GM12892 (cell line): ENCODE measurements at regions not wholly inside any gene's neighbourhood (a gene's known extent, or its start where the extent isn't known, plus 50 kb on each side); places are given as distances from the start of the nearest gene placed in this dataset.

Experiments used
- POLR2A ChIP-seq: IDR thresholded peaks from 2 replicates; pipeline ENCODE4 v1.6.1; 2011; ENCODE audit warnings: low read depth, low read length, control low read depth
- POLR2AphosphoS5 ChIP-seq: IDR thresholded peaks from 2 replicates; pipeline ENCODE4 v1.6.1; 2011; ENCODE audit warnings: low read depth, low read length, control low read depth
- TAF1 ChIP-seq: IDR thresholded peaks from 2 replicates; pipeline ENCODE4 v1.6.1; 2011; ENCODE audit warnings: low read depth, mild to moderate bottlenecking, control low read depth, low read length, borderline replicate concordance

DNA sequence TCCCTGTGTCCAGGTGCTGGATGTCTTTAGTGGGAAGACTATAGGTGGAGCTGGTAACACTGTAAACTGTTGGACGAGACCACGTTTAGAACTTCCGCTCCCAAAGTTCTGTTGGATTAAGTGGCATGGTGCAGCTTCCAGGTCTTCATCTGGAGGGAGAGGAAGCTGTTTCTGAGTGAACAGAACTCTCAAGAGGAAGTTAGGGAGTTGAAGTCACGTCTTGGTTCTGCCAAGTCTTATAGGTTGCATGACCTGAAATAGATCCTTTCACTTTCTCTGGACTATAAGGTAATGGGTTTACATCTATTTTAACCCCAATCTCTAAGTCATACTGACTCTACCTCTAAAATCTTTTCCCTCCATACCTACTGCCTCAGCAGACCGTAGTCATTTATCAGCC lies 97.4 kb upstream of the TNR start:
- TF ChIP-seq POLR2A: no peak
- no peak for TF ChIP-seq POLR2AphosphoS5
- no peak for TF ChIP-seq TAF1
